ENCODE measurements at regions not wholly inside any gene's neighbourhood (a gene's known extent, or its start where the extent isn't known, plus 50 kb on each side); places are given as distances from the start of the nearest gene placed in this dataset.

- Histone ChIP-seq H3K36me3 (ENCODE audit: control insufficient read depth, insufficient read depth, low read length) (no peaks in the 10 kb centered on the region), H3K27me3 (ENCODE audit: control insufficient read depth, insufficient read depth, low read length) (no peaks in the 10 kb centered on the region; the same call in 1 of the 2 replicates), H3K4me1 (ENCODE audit: control insufficient read depth, insufficient read depth, low read length) (no peaks in the 10 kb centered on the region), H3K27ac (ENCODE audit: low read length) (no peak overlapping the region), H3K4me3 (ENCODE audit: low read depth in 2 of 2, low read length in 2 of 2) (no peak overlapping the region), H3K9me3 (ENCODE audit: control insufficient read depth, insufficient read depth, low read depth, low read length) (no peaks in the 10 kb centered on the region)
- no peak for ATAC-seq
- POLR2A ChIA-PET = no interaction called here
- intact Hi-C loops (cut with micrococcal nuclease; ENCODE audit: unreplicated experiment) = no loop called here
- in situ Hi-C loops (cut with HindIII; ENCODE audit: low pct_unique_long_range_greater_than_20kb, low sequenced_read_pairs) = no loop called here
- CTCF ChIA-PET = no interaction called here
- no TSS peak for BruUV-seq (replicated peaks)
- no peak for DNase-seq (ENCODE audit: low read depth, low spot score)
- TF ChIP-seq POLR2AphosphoS5 (IDR thresholded peaks at IDR 0.05; ENCODE audit: low read depth, low read length) (no peak), CTCF (IDR thresholded peaks at IDR 0.05) (no peak), SIN3A (IDR thresholded peaks at IDR 0.05; ENCODE audit: borderline replicate concordance, insufficient read depth, low read depth, low read length) (no peak), REST (IDR thresholded peaks at IDR 0.05; ENCODE audit: insufficient read depth in 1 of 2, low read depth in 2 of 2, low read length in 1 of 2) (no peak), TCF7L2 (IDR thresholded peaks at IDR 0.05; ENCODE audit: low read depth, low read length) (no peak)
Observed at GRCh38 chr6:15763837-15764236, 101.0 kb upstream of the DTNBP1 start.

GRCh38 chr6:15763364-15763763, 100.5 kb upstream of the DTNBP1 start:
- Histone ChIP-seq H3K36me3 (ENCODE audit: control insufficient read depth, insufficient read depth, low read length) (no peaks in the 10 kb centered on the region), H3K4me1 (ENCODE audit: control insufficient read depth, insufficient read depth, low read length) (no peaks in the 10 kb centered on the region), H3K4me3 (ENCODE audit: low read depth in 2 of 2, low read length in 2 of 2) (no peak overlapping the region), H3K27me3 (ENCODE audit: control insufficient read depth, insufficient read depth, low read length) (no peaks in the 10 kb centered on the region; the same call in 1 of the 2 replicates), H3K27ac (ENCODE audit: low read length) (no peak overlapping the region), H3K9me3 (ENCODE audit: control insufficient read depth, insufficient read depth, low read depth, low read length) (no peaks in the 10 kb centered on the region)
- ATAC-seq (no peak), DNase-seq (ENCODE audit: low read depth, low spot score) (no peak)
- intact Hi-C loops (cut with micrococcal nuclease; ENCODE audit: unreplicated experiment) = no loop called here
- TF ChIP-seq CTCF (IDR thresholded peaks at IDR 0.05) = no peak
- no peak for TF ChIP-seq POLR2AphosphoS5 (IDR thresholded peaks at IDR 0.05; ENCODE audit: low read depth, low read length)
- no peak for TF ChIP-seq REST (IDR thresholded peaks at IDR 0.05; ENCODE audit: insufficient read depth in 1 of 2, low read depth in 2 of 2, low read length in 1 of 2)
- TF ChIP-seq SIN3A (IDR thresholded peaks at IDR 0.05; ENCODE audit: borderline replicate concordance, insufficient read depth, low read depth, low read length) = no peak
- no peak for TF ChIP-seq TCF7L2 (IDR thresholded peaks at IDR 0.05; ENCODE audit: low read depth, low read length)
- CTCF ChIA-PET = no interaction called here
- in situ Hi-C loops (cut with HindIII; ENCODE audit: low pct_unique_long_range_greater_than_20kb, low sequenced_read_pairs) = no loop called here
- POLR2A ChIA-PET = no interaction called here
- BruUV-seq (replicated peaks) = no TSS peak

Measured in Panc1 (cell line).